Gastroesophageal sphincter (tissue), 4 donors: ENCODE measurements at regions not wholly inside any gene's neighbourhood (a gene's known extent, or its start where the extent isn't known, plus 50 kb on each side); places are given as distances from the start of the nearest gene placed in this dataset.

Source experiments
- ATAC-seq: fragments of 150-250 bp; one replicate; pipeline ENCODE4 v1.9.1; 2016; ENCODE audit warnings: mild to moderate bottlenecking, moderate library complexity
- H3K27ac ChIP-seq, 4 donors: fragments of 200-600 bp; sonication (generic) in 3 of 4; 1 replicate in 3 of 4; 2 replicates in 1 of 4; pipeline ENCODE4 v1.5.1; 2016 to 2019
- H3K27me3 ChIP-seq: fragments of 200-600 bp; sonication (generic); one replicate; pipeline ENCODE4 v1.5.1; 2019
- H3K36me3 ChIP-seq, 2 donors: fragments of 200-600 bp; sonication (generic); one replicate each; pipeline ENCODE4 v1.5.1; 2019; ENCODE audit warnings: control low read depth in 1 of 2
- H3K4me1 ChIP-seq, 3 donors: fragments of 200-600 bp; sonication (generic); 1 replicate in 2 of 3; 2 replicates in 1 of 3; pipeline ENCODE4 v1.5.1; 2016 to 2019; ENCODE audit warnings: control low read depth in 2 of 3
- H3K4me3 ChIP-seq, 2 donors: fragments of 200-600 bp; sonication (generic); one replicate each; pipeline ENCODE4 v1.5.1; 2019; ENCODE audit warnings: mild to moderate bottlenecking in 1 of 2, moderate library complexity in 1 of 2
- H3K9me3 ChIP-seq, 3 donors: fragments of 200-600 bp; sonication (generic); one replicate each; pipeline ENCODE4 v1.5.1; 2017 to 2019; ENCODE audit warnings: control low read depth in 2 of 3
- EP300 ChIP-seq: sonication (generic); formaldehyde crosslinking; IDR thresholded peaks from one replicate; pipeline ENCODE4 v1.6.1; 2017; ENCODE audit warnings: antibody characterized with exemption, mild to moderate bottlenecking
- POLR2A ChIP-seq, 2 donors: fragments of 450-650 bp; IDR thresholded peaks; one replicate each; pipeline ENCODE4 v1.6.1; 2017; ENCODE audit warnings: antibody characterized with exemption in 2 of 2, mild to moderate bottlenecking in 2 of 2, moderate library complexity in 1 of 2
- POLR2AphosphoS5 ChIP-seq: sonication (generic); formaldehyde crosslinking; IDR thresholded peaks from one replicate; pipeline ENCODE4 v1.6.1; 2017; ENCODE audit warnings: antibody characterized with exemption
- WGBS, 2 donors: methylation state at CpG; one replicate each; pipeline ENCODE4 v1.1.5; 2018; ENCODE audit warnings: low coverage in 1 of 2; 5-methylcytosine and 5-hydroxymethylcytosine counted together
- TF ChIP-seq, protein P1 (sequence below), 4 experiments: fragments of 200-600 bp in 2 of 4; fragments of 450-650 bp in 2 of 4; sonication (generic) in 1 of 4; IDR thresholded peaks; one replicate each; pipeline ENCODE4 v1.5.1; 2017 to 2019; ENCODE audit warnings: antibody characterized with exemption in 4 of 4, mild to moderate bottlenecking in 2 of 4, moderate library complexity in 2 of 4

DNA sequence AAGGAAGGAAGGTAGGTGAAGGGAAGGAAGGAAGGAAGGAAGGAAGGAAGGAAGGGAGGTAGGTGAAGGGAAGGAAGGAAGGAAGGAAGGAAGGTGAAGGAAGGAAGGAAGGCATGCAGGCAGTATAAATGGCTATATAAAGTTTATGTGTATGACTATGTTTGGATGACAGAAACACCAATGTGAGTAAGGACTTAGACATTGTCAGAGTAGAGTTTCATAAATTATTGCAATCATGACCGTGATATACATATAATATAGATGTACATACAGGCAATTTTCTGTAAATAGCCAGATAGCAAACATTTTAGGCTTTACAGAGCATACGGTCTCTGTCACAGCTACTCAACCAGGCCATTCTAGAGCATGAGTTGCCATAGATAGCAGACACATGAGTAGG is 133.8 kb upstream of the AKR1E2 start:
- no peak overlapping the region for H3K27ac ChIP-seq
- ATAC-seq = no peak
- no peaks in the 10 kb centered on the region for H3K36me3 ChIP-seq
- TF ChIP-seq POLR2A (IDR thresholded peaks at IDR 0.05) = no peak
- no peaks in the 10 kb centered on the region for H3K27me3 ChIP-seq
- WGBS, 2 donors = 96 to 100% methylated on average over 1 to 2 of the region's 2 CpGs
- H3K4me3 ChIP-seq = no peak overlapping the region
- no peaks in the 10 kb centered on the region for H3K9me3 ChIP-seq
- no peaks in the 10 kb centered on the region for H3K4me1 ChIP-seq

DNA sequence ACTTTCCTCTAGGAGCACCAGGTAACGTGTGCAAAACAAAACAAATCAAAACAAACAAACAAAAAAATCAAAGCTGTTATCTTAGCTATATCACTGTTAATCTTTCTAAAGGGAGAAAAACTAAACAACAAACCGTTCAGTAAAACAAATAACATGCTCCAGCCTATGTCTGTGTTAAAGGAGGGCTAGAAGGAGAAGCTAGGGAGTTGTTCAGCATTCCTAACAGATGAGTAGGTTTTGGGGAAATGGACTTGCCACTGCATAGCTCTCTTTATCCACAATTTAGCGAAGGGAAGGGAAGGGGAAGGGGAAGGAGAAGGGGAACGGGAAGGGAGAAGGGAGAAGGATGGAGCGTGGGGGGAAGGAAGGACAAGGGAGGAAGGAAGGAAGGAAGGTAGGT is 134.2 kb upstream of the AKR1E2 start:
- TF ChIP-seq POLR2A (IDR thresholded peaks at IDR 0.05) (no peak), POLR2AphosphoS5 (no peak), EP300 (no peak)
- TF ChIP-seq, protein P1, sequence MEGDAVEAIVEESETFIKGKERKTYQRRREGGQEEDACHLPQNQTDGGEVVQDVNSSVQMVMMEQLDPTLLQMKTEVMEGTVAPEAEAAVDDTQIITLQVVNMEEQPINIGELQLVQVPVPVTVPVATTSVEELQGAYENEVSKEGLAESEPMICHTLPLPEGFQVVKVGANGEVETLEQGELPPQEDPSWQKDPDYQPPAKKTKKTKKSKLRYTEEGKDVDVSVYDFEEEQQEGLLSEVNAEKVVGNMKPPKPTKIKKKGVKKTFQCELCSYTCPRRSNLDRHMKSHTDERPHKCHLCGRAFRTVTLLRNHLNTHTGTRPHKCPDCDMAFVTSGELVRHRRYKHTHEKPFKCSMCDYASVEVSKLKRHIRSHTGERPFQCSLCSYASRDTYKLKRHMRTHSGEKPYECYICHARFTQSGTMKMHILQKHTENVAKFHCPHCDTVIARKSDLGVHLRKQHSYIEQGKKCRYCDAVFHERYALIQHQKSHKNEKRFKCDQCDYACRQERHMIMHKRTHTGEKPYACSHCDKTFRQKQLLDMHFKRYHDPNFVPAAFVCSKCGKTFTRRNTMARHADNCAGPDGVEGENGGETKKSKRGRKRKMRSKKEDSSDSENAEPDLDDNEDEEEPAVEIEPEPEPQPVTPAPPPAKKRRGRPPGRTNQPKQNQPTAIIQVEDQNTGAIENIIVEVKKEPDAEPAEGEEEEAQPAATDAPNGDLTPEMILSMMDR (IDR thresholded peaks at IDR 0.05) = no peak
- Histone ChIP-seq H3K27me3 (no peaks in the 10 kb centered on the region), H3K9me3 (no peaks in the 10 kb centered on the region), H3K36me3 (no peaks in the 10 kb centered on the region), H3K27ac (no peak overlapping the region), H3K4me1 (no peaks in the 10 kb centered on the region), H3K4me3 (no peak overlapping the region)
- WGBS, 2 donors = 73% methylated on average over 3 of the region's 5 CpGs; no CpG with 5 or more reads in 1 of the 2 donors
- ATAC-seq = no peak

DNA sequence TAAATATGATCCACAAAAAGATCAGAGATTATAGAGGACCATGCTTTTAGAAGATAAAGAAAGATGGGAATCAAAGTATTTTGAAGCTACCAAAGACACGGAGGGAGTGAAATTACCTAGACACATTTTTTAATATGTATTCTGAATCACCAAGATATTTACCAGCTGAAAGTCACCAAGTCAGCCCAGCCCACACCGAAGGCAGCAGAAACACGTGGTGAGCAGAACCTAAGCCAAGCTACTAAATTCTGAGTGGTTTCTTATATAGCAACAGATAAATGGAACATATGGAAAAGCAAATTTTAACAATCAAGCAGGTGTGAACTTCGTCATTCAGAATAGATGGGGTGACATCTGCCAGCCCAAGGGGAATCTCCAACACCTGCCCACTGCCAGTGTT is 134.7 kb upstream of the AKR1E2 start:
- Histone ChIP-seq H3K27ac (no peak overlapping the region), H3K4me3 (no peak overlapping the region), H3K9me3 (no peaks in the 10 kb centered on the region), H3K27me3 (no peaks in the 10 kb centered on the region), H3K4me1 (no peaks in the 10 kb centered on the region), H3K36me3 (no peaks in the 10 kb centered on the region)
- TF ChIP-seq, protein P1 (IDR thresholded peaks at IDR 0.05) = no peak
- TF ChIP-seq POLR2AphosphoS5 = no peak
- TF ChIP-seq POLR2A (IDR thresholded peaks at IDR 0.05) = no peak
- no peak for TF ChIP-seq EP300
- 86 to 87% methylated on average over 3 to 4 of the region's 4 CpGs for WGBS, 2 donors
- no peak for ATAC-seq

DNA sequence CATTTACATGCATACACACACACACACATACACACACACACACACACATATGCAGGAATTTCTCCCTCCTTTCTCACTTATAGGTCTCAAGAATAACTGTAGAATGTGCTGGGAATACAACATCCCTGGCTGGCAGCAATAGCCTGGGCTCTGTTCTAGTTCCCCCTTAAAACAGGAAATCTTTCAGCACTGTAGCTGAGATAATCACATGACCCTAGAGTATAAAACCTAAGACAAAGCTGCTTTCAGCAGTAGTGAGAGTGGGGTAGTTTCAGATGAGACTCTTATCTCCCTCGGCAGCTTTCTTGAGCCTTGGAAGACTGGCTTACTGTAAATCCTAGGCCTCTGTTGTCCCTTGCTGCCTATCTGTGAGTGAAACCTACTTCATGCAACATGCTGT is 137.4 kb upstream of the AKR1E2 start:
- no peak for ATAC-seq
- Histone ChIP-seq H3K27me3 (no peaks in the 10 kb centered on the region), H3K27ac (no peak overlapping the region), H3K36me3 (no peaks in the 10 kb centered on the region), H3K4me3 (no peak overlapping the region), H3K4me1 (peaks cover 0 to 9% (median 0%) of the 10 kb centered on the region in 3 donors), H3K9me3 (no peaks in the 10 kb centered on the region)
- TF ChIP-seq POLR2A (IDR thresholded peaks at IDR 0.05) (no peak), POLR2AphosphoS5 (no peak), EP300 (no peak)
- TF ChIP-seq, protein P1 (IDR thresholded peaks at IDR 0.05) = no peak
- WGBS, 2 donors = 63 to 86% methylated on average over 1 of the region's 1 CpG

GRCh38 chr10:4688168-4688567 is 137.8 kb upstream of the AKR1E2 start:
- H3K4me3 ChIP-seq = no peak overlapping the region
- H3K36me3 ChIP-seq = no peaks in the 10 kb centered on the region
- TF ChIP-seq POLR2AphosphoS5 = no peak
- no peak for TF ChIP-seq EP300
- TF ChIP-seq POLR2A (IDR thresholded peaks at IDR 0.05) = no peak
- TF ChIP-seq, protein P1 (IDR thresholded peaks at IDR 0.05) = no peak
- no peaks in the 10 kb centered on the region for H3K9me3 ChIP-seq
- H3K27me3 ChIP-seq = no peaks in the 10 kb centered on the region
- H3K4me1 ChIP-seq = peaks cover 0 to 9% (median 0%) of the 10 kb centered on the region in 3 donors
- H3K27ac ChIP-seq = no peak overlapping the region
- WGBS, 2 donors = 71 to 84% methylated on average over 3 of the region's 3 CpGs
- no peak for ATAC-seq
